ENCODE measurements at regions not wholly inside any gene's neighbourhood (a gene's known extent, or its start where the extent isn't known, plus 50 kb on each side); places are given as distances from the start of the nearest gene placed in this dataset.

GRCh38 chr2:104915107-104915793 is 61.3 kb downstream of the POU3F3 start:
- peak; percentile 37 for DNase-seq
- Histone ChIP-seq H2AFZ (ENCODE audit: low read length) (no peak overlapping the region), H3K9me3 (replicated peaks; ENCODE audit: insufficient read depth, low read length) (no peaks in the 10 kb centered on the region), H3K36me3 (replicated peaks; ENCODE audit: insufficient read depth, low read length) (no peaks in the 10 kb centered on the region), H4K20me1 (ENCODE audit: insufficient read depth, low read length) (no peaks in the 10 kb centered on the region), H3K9ac (ENCODE audit: low read length) (no peak overlapping the region), H3K79me2 (ENCODE audit: low read length) (no peaks in the 10 kb centered on the region), H3K9me2 (replicated peaks; ENCODE audit: insufficient read depth, low read length) (no peaks in the 10 kb centered on the region), H3F3A (ENCODE audit: insufficient read depth, low read length) (no peaks in the 10 kb centered on the region), H3K27me3 (replicated peaks; ENCODE audit: insufficient read depth, low read length) (no peaks in the 10 kb centered on the region), H3K4me2 (ENCODE audit: low read depth, low read length) (no peak overlapping the region), H3K27ac (ENCODE audit: low read length) (no peak overlapping the region), H3K4me1 (ENCODE audit: low read length) (no peaks in the 10 kb centered on the region), H3K4me3 (ENCODE audit: low read length) (no peak overlapping the region)
- no peak for TF ChIP-seq EZH2 (optimal IDR thresholded peaks at IDR 0.05; ENCODE audit: low read depth, low read length)
- TF ChIP-seq EZH2phosphoT487 (IDR thresholded peaks at IDR 0.05; ENCODE audit: low read length) = no peak
- TF ChIP-seq CTCF (IDR thresholded peaks at IDR 0.05; ENCODE audit: low read length) = no peak

GRCh38 chr2:104919127-104919526 is 65.2 kb downstream of the POU3F3 start:
- no peak overlapping the region for H3K4me2 ChIP-seq (ENCODE audit: low read depth, low read length)
- no peaks in the 10 kb centered on the region for H3K9me2 ChIP-seq (replicated peaks; ENCODE audit: insufficient read depth, low read length)
- no peak overlapping the region for H3K9ac ChIP-seq (ENCODE audit: low read length)
- no peak for DNase-seq
- H3K4me3 ChIP-seq (ENCODE audit: low read length) = no peak overlapping the region
- no peaks in the 10 kb centered on the region for H3K36me3 ChIP-seq (replicated peaks; ENCODE audit: insufficient read depth, low read length)
- no peak overlapping the region for H3K27ac ChIP-seq (ENCODE audit: low read length)
- no peaks in the 10 kb centered on the region for H3K27me3 ChIP-seq (replicated peaks; ENCODE audit: insufficient read depth, low read length)
- H3K4me1 ChIP-seq (ENCODE audit: low read length) = no peaks in the 10 kb centered on the region
- no peaks in the 10 kb centered on the region for H3K9me3 ChIP-seq (replicated peaks; ENCODE audit: insufficient read depth, low read length)
- no peaks in the 10 kb centered on the region for H4K20me1 ChIP-seq (ENCODE audit: insufficient read depth, low read length)
- no peaks in the 10 kb centered on the region for H3F3A ChIP-seq (ENCODE audit: insufficient read depth, low read length)
- TF ChIP-seq CTCF (IDR thresholded peaks at IDR 0.05; ENCODE audit: low read length) = no peak
- TF ChIP-seq EZH2 (optimal IDR thresholded peaks at IDR 0.05; ENCODE audit: low read depth, low read length) = no peak
- no peak for TF ChIP-seq EZH2phosphoT487 (IDR thresholded peaks at IDR 0.05; ENCODE audit: low read length)
- H3K79me2 ChIP-seq (ENCODE audit: low read length) = no peaks in the 10 kb centered on the region
- no peak overlapping the region for H2AFZ ChIP-seq (ENCODE audit: low read length)

- H3K79me2 ChIP-seq (ENCODE audit: low read length) = no peaks in the 10 kb centered on the region
- H3K4me3 ChIP-seq (ENCODE audit: low read length) = no peak overlapping the region
- H2AFZ ChIP-seq (ENCODE audit: low read length) = no peak overlapping the region
- no peaks in the 10 kb centered on the region for H3K9me2 ChIP-seq (replicated peaks; ENCODE audit: insufficient read depth, low read length)
- H3K4me2 ChIP-seq (ENCODE audit: low read depth, low read length) = no peak overlapping the region
- H3F3A ChIP-seq (ENCODE audit: insufficient read depth, low read length) = no peaks in the 10 kb centered on the region
- no peak overlapping the region for H3K27ac ChIP-seq (ENCODE audit: low read length)
- H3K4me1 ChIP-seq (ENCODE audit: low read length) = no peaks in the 10 kb centered on the region
- H3K27me3 ChIP-seq (replicated peaks; ENCODE audit: insufficient read depth, low read length) = no peaks in the 10 kb centered on the region
- H3K9ac ChIP-seq (ENCODE audit: low read length) = no peak overlapping the region
- H3K36me3 ChIP-seq (replicated peaks; ENCODE audit: insufficient read depth, low read length) = no peaks in the 10 kb centered on the region
- DNase-seq = peak; percentile 16
- H3K9me3 ChIP-seq (replicated peaks; ENCODE audit: insufficient read depth, low read length) = no peaks in the 10 kb centered on the region
- no peak for TF ChIP-seq EZH2phosphoT487 (IDR thresholded peaks at IDR 0.05; ENCODE audit: low read length)
- peak; percentile 15 for TF ChIP-seq CTCF (IDR thresholded peaks at IDR 0.05; ENCODE audit: low read length)
- TF ChIP-seq EZH2 (optimal IDR thresholded peaks at IDR 0.05; ENCODE audit: low read depth, low read length) = no peak
- H4K20me1 ChIP-seq (ENCODE audit: insufficient read depth, low read length) = no peaks in the 10 kb centered on the region
Measured at GRCh38 chr2:104923665-104924064, 69.8 kb downstream of the POU3F3 start.
